ENCODE measurements at regions not wholly inside any gene's neighbourhood (a gene's known extent, or its start where the extent isn't known, plus 50 kb on each side); places are given as distances from the start of the nearest gene placed in this dataset.

GRCh38 chr2:120490091-120490798, 144.3 kb downstream of the INHBB start:
- no peaks in the 10 kb centered on the region for H3K36me3 ChIP-seq (ENCODE audit: insufficient read depth, low read length, poor library complexity, severe bottlenecking)
- BruUV-seq (replicated peaks), result no TSS peak
- no peak for DNase-seq (ENCODE audit: low spot score)
- no peak overlapping the region for H3K27ac ChIP-seq (ENCODE audit: low read depth, low read length, poor library complexity, severe bottlenecking)
- H3K4me1 ChIP-seq (ENCODE audit: insufficient read depth, low read length, poor library complexity, severe bottlenecking), result no peaks in the 10 kb centered on the region
- H3K27me3 ChIP-seq (replicated peaks; ENCODE audit: insufficient read depth, low read depth, low read length, poor library complexity), result no peaks in the 10 kb centered on the region
- POLR2A ChIA-PET (ENCODE audit: low non-redundant PET), result no interaction called here
- H3K9me3 ChIP-seq (ENCODE audit: low read depth, low read length, poor library complexity, severe bottlenecking), result no peaks in the 10 kb centered on the region
- CTCF ChIA-PET, result no interaction called here
- TF ChIP-seq EZH2 (IDR thresholded peaks at IDR 0.05; ENCODE audit: borderline replicate concordance, low read depth, low read length, poor library complexity, severe bottlenecking) (no peak), CTCF (conservative IDR thresholded peaks at IDR 0.05; ENCODE audit: low read depth, low read length) (no peak)
- intact Hi-C loops (cut with micrococcal nuclease; ENCODE audit: unreplicated experiment), result no loop called here
- no peak overlapping the region for H3K4me3 ChIP-seq (ENCODE audit: low read depth, low read length, poor library complexity, severe bottlenecking)

GRCh38 chr2:120491111-120491625, 145.2 kb downstream of the INHBB start:
- no peak for DNase-seq (ENCODE audit: low spot score)
- Histone ChIP-seq H3K4me3 (ENCODE audit: low read depth, low read length, poor library complexity, severe bottlenecking) (no peak overlapping the region), H3K4me1 (ENCODE audit: insufficient read depth, low read length, poor library complexity, severe bottlenecking) (no peaks in the 10 kb centered on the region), H3K9me3 (ENCODE audit: low read depth, low read length, poor library complexity, severe bottlenecking) (no peaks in the 10 kb centered on the region), H3K27me3 (replicated peaks; ENCODE audit: insufficient read depth, low read depth, low read length, poor library complexity) (no peaks in the 10 kb centered on the region), H3K36me3 (ENCODE audit: insufficient read depth, low read length, poor library complexity, severe bottlenecking) (no peaks in the 10 kb centered on the region), H3K27ac (ENCODE audit: low read depth, low read length, poor library complexity, severe bottlenecking) (no peak overlapping the region)
- POLR2A ChIA-PET (ENCODE audit: low non-redundant PET), result no interaction called here
- intact Hi-C loops (cut with micrococcal nuclease; ENCODE audit: unreplicated experiment), result no loop called here
- CTCF ChIA-PET, result no interaction called here
- no TSS peak for BruUV-seq (replicated peaks)
- no peak for TF ChIP-seq CTCF (conservative IDR thresholded peaks at IDR 0.05; ENCODE audit: low read depth, low read length)
- no peak for TF ChIP-seq EZH2 (IDR thresholded peaks at IDR 0.05; ENCODE audit: borderline replicate concordance, low read depth, low read length, poor library complexity, severe bottlenecking)

- DNase-seq (ENCODE audit: low spot score), result no peak
- Histone ChIP-seq H3K4me1 (ENCODE audit: insufficient read depth, low read length, poor library complexity, severe bottlenecking) (no peaks in the 10 kb centered on the region), H3K9me3 (ENCODE audit: low read depth, low read length, poor library complexity, severe bottlenecking) (no peaks in the 10 kb centered on the region), H3K27me3 (replicated peaks; ENCODE audit: insufficient read depth, low read depth, low read length, poor library complexity) (no peaks in the 10 kb centered on the region), H3K27ac (ENCODE audit: low read depth, low read length, poor library complexity, severe bottlenecking) (no peak overlapping the region), H3K4me3 (ENCODE audit: low read depth, low read length, poor library complexity, severe bottlenecking) (no peak overlapping the region), H3K36me3 (ENCODE audit: insufficient read depth, low read length, poor library complexity, severe bottlenecking) (no peaks in the 10 kb centered on the region)
- POLR2A ChIA-PET (ENCODE audit: low non-redundant PET), result no interaction called here
- BruUV-seq (replicated peaks), result no TSS peak
- TF ChIP-seq CTCF (conservative IDR thresholded peaks at IDR 0.05; ENCODE audit: low read depth, low read length) (no peak), EZH2 (IDR thresholded peaks at IDR 0.05; ENCODE audit: borderline replicate concordance, low read depth, low read length, poor library complexity, severe bottlenecking) (no peak)
- intact Hi-C loops (cut with micrococcal nuclease; ENCODE audit: unreplicated experiment), result no loop called here
- CTCF ChIA-PET, result no interaction called here
These were observed 147.3 kb downstream of the INHBB start for GRCh38 chr2:120493231-120493630.
